ENCODE measurements at regions not wholly inside any gene's neighbourhood (a gene's known extent, or its start where the extent isn't known, plus 50 kb on each side); places are given as distances from the start of the nearest gene placed in this dataset.

- TF ChIP-seq POLR2AphosphoS5 (IDR thresholded peaks at IDR 0.05; ENCODE audit: borderline replicate concordance, low read depth, low read length) (no peak), EZH2 (IDR thresholded peaks at IDR 0.05) (no peak), FOXP2 (optimal IDR thresholded peaks at IDR 0.05; ENCODE audit: control extremely low read depth, extremely low read length, insufficient read depth) (no peak)
These were observed 220.2 kb upstream of the LRTM1 start for GRCh38 chr3:55147856-55148720.

Data from SK-N-MC (cell line).